NCI-H128 (cell line): ENCODE measurements at regions not wholly inside any gene's neighbourhood (a gene's known extent, or its start where the extent isn't known, plus 50 kb on each side); places are given as distances from the start of the nearest gene placed in this dataset.
"Not testable (repeated sequence)": the region's sequence is repeated elsewhere in the genome, so short reads cannot be mapped to it uniquely, and the experiment has no call there.

Experiments used
- DNase-seq: peaks from one replicate; lab custom pipeline; 2025; ENCODE audit not compliant: unreplicated experiment; lab: John Stamatoyannopoulos, UW

DNA sequence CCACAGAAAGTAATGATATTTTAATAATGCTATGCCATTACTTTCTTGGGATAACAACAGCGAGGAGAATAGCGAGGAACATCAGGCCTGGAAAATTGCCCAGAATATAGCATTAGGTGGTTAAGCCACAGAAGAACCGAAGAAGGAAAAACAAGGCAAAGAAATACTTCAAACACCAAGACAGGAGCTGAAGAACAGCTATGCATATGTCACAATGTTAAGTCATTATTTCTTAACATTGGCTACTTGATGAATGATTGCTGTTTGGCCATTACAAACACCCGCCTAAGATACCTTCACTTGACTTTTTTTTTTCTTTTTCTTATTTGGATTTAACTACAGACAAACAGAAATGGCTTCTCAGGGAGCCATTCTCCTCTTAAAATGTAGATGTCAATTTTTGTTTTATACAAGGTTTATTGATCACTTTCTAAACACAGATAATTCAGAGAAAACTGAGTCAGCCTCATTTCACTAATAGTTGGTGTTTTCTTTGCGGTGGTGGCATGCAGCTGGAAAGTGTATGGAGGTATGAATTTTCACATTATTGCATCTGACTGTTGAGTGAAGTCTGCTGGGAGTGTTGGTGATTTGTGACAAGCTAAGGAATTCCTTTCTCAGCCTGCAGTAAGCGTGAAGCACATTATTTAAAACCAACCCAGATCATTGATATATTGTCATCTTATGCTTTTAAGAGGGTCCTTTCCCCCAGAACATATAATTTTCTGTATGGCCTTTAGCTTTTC, 705.7 kb upstream of the NR2F2 start:
- no peak for DNase-seq

DNA sequence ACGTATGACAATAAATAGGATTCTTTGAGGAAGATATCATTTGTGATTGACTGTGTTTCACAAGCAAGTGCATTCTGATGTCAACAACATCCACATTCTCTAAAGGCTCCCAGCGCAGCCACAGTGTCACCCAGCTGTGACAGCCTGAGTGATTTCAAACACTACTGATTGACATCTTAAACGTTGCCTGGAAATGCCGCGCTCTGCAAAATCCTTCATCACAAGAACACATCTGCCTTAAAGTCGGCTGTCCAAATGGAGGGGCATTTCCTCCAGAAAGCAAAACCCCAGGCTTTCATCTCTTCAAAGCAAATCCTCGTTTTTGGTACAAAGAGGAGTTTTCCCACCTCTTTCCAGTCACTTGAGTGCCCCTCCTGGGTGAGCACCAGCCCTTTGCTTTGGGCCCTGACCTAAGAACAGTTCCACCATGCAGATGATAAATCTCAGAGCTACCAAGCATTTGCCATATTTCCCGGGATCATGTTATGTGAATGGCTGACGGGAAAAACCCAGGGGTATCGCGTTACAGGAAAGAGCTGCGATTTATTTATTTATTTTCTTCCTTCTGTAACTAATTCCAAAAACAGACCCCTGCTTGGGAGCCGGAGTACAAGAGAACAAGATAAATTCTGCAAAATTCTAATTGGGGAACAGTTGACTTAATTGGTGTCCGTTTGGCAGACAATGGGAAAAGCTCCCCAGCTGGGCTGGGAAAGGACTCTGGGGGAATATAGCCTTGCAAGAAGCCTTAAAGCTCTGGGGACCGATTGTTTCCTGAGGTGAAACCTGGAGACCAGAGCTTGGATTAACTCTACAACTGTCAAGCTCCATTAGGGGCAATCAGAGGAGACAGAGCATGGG, 703.8 kb upstream of the NR2F2 start:
- DNase-seq, result no peak

DNA sequence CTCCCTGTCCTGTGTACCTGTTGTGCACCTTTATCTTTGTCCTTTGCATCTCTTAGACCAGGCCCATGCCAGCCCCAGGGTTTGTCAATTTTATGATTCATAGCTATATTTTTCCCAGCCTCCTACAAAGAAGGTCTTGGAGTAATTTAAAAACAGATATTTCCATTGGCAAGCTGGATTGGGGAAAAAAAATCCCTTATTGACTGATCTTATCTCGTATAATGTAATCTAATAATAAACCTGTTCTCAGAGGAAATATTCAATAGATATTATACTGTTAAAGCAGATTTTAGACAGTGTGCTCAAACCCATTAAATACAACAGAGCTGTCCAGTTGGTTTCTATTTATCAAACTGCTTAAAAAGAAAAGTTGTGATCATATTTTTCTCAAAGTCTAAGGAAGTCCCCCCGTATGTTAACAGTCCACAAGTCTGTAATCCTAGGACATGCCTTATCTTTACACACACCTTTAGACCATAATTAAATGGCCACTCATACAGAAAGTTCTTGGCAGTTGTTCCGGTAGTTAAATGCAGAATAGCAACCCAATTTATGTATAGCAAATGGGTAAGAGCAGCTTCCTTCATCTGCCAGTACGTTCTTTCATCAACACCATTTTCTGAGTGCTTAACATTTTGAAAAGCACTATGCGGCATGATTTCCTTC, 700.9 kb upstream of the NR2F2 start:
- no peak for DNase-seq

DNA sequence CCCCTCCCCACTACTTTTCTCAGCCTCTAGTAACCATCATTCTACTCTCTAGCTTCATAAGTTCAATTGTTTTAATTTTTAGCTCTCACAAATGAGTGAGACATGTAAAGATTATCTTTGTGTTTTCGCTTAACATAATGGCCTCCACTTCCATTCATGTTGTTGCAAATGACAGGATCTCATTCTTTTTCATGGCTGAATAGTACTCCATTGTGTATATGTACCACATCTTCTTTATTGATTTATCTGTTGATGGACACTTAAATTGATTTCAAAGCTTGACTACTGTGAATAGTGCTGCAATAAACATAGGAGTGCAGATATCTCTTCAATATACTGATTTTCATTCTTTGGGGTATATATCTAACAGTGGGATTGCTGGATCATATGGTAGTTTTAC, 699.8 kb upstream of the NR2F2 start:
- DNase-seq, result no peak

DNA sequence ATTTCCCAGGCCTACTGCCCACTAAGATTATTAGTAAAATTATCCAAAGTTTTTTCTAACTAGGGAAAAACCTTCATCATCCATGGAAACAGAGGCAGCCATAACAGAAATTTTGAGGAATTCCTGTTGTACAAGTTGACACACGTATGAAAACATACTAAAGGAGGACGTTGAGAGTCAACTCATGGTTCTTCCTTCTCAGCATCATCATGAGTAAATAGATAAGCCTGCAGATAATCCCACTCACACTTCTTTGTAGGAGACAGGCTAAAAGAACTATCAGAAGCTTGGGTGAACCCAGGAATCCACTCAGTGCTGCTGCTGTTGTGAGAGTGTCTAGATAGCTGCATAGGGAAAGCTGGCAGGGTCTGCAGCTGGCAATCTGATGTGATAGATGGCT, 694.8 kb upstream of the NR2F2 start:
- no peak for DNase-seq

DNA sequence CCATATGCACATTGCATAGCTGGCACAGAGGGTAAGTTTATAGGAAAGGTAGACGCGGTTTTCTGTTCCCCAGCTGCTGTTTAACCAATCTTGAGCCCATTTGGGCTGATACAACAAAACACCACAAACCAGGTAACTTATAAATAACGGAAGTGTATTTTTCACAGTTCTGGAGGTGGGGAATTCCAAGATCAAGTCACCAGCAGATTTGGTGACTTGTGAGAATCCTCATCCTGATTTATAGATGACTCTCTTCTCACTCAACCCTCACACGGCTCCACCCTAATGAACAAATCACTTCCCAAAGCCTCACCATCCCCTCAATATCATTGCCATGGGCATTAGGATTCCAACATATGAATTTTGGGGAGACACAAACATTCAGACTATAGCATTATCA, 694.4 kb upstream of the NR2F2 start:
- no peak for DNase-seq

DNA sequence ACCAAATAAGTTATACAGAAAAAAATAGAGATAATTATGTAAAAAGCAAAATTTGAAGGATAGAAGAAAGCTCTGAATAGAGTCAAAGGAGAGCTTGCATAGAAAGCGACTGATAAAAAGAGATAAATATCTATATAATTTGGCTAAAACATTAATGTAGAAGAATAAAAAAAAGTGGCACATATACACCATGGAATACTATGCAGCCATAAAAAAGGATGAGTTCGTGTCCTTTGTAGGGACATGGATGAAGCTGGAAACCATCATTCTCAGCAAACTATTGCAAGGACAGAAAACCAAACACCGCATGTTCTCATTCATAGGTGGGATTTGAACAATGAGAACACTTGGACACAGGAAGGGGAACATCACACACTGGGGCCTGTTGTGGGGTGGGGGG, 693.3 kb upstream of the NR2F2 start:
- not testable (repeated sequence) for DNase-seq

DNA sequence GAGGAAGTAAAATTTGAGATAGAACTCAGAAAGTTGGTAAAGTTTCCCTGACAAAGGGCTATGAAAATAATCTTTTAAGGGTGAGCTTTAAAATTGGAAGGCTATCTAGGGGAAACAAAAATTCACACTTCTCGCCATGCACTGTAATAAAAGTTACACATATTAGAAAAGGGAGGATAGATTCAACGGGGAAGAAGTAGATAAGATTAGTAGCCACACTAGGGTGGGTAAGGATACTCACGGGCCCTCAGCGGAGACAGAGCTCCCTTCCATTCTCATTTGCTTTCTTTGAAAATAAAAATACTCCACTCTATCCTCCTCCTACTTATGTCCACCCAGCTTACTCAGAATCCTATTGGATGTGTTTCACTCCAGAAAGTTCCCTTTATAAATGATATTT, 691.3 kb upstream of the NR2F2 start:
- no peak for DNase-seq

DNA sequence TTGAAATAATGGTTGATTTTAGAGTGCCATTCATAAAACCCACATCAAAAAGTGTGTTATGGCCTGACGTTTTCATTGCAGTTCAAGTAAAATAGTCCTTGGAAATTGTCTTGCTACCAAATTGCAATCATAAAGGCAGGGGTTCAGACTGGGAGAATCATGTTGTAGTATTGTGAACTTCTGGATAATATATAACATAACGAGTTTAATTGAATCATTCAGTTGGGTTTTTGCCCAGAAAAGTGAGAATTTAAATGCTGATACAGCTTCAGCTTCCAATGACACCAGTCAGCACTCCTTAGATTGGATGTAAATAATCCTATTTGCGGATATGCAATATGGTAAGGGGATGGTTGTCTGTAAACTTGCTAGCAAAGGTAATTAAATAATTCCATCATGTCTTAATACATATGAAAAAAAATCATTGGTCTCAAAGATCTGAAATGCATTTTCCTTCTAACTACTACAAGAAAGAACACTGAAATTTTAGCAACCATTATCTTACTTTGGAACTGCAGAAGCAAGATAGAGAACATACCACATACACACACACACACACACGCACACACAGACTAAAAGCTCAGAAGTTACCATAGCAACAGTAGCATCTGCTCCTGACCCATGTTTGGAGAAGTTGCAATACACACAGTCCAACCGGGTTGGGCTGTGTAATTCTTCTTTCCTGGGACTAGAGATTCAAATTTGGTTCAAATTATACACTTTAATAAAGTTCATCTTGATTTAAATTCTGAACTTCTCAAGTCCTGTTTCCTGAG, 686.2 kb upstream of the NR2F2 start:
- DNase-seq, result no peak

DNA sequence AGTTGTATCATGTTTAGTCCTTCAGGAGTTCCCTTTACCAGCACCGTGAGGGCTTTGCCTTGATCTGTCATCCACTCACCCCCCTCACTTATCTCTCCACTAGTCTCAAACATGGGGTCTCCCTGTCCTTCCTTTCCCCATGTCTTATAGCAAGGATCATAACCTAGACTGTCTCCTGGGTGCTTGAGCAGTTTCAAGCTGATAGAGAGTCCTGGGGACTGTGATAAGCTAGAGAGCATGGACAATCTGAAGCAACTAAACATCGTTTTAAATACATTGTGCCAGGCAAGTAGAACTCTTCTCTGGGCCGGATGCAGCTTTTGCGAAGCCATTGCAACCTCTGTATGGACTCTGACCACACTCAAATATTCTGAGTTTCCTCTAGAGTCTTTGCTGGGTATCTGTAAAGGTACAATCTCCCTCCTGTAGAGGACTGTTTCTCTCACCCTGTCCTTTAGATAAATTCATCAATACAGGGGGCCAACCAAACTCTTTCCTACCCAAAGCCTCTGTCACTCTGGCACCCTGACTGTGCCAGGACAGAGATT, 684.6 kb upstream of the NR2F2 start:
- DNase-seq, result no peak

DNA sequence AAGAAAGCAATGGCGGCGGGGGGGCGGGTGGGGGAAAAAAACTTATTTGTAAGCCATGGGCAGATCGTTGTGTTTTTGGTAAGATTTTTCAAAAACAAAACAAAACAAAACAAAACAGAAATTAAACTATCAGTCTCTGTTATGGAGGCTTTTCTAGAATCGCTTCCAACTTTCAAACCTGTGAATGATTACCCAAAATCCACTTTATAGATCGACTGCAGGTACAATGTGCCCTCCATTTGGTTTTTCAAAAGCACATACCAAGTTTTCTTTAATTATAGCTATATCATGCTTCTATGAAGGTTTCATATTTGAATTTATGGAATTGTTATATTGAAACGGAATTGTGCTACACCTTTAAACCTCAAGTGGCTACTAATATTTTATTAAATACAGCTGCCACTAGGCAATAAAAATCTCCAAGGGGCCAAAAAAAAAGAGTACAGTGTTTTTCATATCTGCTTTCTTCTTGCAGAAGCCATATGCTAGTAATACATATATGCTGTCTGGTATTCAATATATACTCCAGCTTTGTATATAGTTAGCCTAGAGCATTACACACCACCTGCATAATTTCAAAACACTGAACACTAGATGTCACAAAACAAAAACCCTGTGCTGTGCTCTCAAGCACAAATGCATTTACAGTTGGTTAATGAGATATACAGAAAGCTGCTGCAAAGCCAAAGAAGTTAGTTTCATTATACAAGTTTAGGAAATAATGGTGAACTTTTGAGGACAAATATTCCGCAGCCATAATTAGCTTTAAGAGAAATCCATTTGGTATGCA, 683.8 kb upstream of the NR2F2 start:
- DNase-seq, result no peak

DNA sequence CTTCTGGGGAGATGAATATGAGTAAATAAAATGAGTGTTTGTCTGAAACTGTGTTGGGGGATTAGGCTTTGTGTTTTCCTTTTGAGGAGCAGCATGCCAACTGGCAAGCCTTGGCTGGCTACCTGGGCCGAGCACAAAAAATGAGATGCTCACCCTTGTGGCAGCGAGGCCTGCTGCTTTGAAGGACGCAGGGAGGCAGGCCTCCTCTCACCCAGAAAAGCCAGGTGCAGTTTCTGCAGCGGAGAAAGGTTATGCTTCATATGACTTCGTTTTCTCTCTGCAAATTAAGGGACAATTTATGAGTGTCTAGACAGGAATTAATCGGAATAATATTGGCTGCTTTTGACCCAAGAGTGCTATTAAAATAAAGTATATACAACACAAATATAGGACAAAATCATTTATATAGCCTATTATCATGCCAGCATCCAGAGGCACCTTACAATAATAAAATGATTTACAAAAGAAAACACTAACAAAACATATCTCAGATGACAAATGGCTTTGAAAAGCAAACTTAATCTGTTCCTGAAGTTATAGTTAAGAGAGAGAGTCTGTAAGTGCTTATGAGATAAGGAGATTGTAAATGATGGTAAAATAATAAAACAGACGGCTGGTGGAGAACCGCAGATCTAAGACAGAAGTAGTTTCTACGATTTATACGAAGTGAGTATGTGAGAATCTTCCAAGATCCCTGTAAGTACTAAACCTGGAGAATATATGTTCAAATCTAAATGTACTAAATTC, 682.8 kb upstream of the NR2F2 start:
- no peak for DNase-seq

DNA sequence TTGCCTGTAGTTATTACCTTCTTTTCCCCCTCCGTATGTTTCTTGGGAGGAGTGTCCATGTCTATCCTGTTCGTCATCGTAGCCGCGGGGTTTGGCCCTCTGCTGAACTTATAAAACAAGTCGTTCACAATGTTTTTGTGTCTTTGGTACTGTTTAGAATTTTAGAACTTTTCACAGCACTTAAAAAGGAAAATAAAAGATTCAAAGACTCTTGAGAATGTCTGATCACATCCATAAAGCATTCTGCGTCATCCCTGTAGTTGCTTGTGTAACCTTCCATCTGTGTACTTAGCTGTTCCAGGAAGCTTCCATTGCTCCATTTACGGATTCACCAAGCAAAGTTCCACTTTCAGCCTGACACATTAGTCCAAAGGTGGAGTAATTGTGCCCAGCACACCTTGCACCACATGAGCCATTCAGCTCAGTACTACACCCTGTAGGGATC, 677.1 kb upstream of the NR2F2 start:
- DNase-seq, result no peak

DNA sequence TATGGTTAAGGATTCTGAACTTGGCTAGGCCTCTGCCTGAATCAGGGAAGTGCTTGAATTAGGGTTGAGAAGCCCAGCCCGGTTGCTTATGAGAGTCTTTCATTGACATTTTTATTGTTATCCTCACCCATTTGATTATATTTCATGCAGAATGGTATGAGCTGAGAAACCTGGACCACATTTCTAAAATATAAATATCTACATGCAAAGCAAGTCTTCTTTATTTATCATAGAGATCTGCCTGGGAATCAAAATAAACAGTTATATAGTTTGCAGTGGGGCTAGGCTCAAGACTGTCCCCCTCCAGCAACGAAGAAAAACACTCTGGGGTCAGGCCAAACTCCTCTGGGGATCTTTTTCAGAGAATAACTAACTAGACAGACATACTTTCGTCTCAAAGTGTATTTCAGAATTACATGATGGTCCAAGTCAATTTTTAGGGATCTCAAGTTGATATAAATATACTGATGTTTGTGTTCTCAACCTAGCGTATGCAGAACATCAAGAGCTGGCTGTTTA, 675.4 kb upstream of the NR2F2 start:
- no peak for DNase-seq

DNA sequence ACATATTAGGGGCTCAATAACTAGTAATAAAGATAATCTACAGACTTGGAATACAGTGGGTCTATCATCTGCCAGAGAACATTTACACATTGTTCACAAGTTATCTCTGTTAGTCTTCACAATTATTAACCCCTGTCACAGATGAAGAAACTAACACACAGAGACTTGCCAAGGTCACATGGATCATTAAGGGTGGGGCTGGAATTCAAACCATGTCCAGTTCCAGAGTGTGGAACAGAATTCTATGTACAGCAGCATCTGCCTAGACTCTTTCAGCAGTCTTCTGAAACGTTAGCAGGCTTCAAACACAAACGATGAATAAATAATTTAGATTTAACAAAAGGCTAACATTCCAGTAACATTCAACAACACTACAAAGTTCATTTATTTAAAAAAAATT, 673.9 kb upstream of the NR2F2 start:
- no peak for DNase-seq

DNA sequence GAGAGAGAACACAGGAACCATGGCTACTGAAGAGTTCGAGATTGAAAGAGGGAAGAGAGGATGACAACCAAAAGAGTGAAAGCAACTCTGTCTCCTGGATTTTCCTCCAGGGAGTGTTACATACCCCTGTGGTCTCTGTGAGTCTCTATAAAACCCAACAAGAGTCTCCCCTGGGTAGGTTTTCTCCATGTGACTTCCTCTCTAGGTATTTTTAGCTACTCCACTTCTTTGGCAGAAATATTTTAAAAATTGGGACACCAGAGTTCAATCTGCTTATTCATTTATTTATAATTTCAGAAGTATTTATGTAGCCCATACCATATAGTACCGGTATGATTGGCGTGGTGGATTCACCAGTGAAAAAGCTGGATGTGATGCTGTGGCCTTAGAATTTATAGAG, 671.7 kb upstream of the NR2F2 start:
- no peak for DNase-seq

DNA sequence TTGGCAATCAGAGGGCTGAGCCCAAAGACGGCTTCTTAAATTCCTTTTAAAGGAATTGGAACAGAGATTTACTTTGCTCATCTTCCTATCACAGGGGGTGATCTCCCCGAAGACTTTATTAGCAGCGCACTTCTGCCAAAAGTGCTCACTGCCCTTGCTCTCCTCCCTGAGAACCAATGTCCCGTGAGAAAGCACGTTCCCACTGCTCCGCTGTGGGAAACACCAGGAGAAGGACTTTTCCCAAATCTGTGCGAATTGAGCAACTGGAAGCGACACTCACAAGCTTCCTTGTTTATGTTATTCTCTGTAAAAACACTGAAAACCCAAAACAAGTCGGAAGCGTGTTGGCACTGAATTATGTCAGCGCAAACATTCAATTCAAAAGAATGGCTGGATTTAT, 670.8 kb upstream of the NR2F2 start:
- no peak for DNase-seq

DNA sequence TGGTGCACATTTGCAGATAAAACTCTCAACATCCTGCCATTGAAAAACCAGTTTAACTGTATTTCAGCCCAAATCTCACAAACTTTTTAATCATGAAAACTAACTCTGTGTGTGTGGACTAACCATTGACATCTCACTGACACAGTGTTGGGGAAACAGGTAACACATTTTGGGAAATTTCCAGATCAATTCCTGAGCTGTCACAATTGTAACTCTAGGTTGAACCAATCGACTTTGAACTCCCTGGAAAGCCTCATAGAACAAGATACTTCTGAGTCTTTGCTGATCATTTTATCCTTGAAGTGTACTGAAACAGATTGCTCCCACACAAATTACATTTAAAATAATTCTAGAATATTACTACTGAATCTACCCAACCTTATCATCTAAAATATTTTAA, 667.9 kb upstream of the NR2F2 start:
- no peak for DNase-seq
